ENCODE measurements at regions not wholly inside any gene's neighbourhood (a gene's known extent, or its start where the extent isn't known, plus 50 kb on each side); places are given as distances from the start of the nearest gene placed in this dataset.

GRCh38 chr16:51326131-51326856, 175.2 kb upstream of the SALL1 start:
- DNase-seq (ENCODE audit: low spot score), result peak; percentile 95

- DNase-seq (ENCODE audit: low spot score), result peak; percentile 12
Observed at GRCh38 chr16:51321251-51321650, 170.2 kb upstream of the SALL1 start.

DNA sequence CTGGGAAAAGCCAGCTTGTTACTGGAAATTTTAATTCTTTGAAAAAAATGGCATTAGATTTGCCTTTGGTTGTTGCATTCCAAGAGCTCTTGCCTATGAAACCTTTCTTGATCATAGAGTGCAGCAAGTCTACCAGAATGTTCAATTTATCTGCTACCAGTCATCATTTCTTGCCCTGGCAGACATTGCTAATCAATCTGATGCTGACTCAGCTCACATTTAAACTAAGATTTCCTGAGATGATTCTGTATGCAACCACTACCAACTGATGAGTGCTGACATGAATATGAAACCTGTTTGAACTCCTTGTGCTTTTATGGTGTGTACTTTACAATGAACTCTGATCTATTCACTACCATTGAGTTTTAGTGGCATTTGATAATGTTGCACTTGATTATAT, 166.5 kb upstream of the SALL1 start:
- DNase-seq (ENCODE audit: low spot score), result no peak

DNA sequence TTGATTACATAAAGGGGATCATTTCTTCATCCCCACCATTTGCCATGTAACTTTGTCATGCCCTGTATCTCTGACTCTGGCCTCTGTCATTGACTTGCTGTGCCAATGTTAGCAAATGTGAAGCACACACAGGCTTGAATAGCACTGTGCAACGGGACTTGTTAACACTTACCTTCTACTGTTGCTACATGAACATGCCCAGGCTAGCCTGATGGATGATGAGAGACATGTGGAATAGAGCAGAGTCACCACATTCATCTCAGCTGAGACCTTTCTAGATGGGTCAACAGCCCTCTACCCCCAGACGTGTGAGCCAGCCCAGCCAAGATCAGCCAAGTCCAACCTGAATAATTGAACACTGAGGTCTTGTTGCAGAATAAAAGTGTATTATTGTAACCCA, 162.1 kb upstream of the SALL1 start:
- DNase-seq (ENCODE audit: low spot score), result no peak

DNA sequence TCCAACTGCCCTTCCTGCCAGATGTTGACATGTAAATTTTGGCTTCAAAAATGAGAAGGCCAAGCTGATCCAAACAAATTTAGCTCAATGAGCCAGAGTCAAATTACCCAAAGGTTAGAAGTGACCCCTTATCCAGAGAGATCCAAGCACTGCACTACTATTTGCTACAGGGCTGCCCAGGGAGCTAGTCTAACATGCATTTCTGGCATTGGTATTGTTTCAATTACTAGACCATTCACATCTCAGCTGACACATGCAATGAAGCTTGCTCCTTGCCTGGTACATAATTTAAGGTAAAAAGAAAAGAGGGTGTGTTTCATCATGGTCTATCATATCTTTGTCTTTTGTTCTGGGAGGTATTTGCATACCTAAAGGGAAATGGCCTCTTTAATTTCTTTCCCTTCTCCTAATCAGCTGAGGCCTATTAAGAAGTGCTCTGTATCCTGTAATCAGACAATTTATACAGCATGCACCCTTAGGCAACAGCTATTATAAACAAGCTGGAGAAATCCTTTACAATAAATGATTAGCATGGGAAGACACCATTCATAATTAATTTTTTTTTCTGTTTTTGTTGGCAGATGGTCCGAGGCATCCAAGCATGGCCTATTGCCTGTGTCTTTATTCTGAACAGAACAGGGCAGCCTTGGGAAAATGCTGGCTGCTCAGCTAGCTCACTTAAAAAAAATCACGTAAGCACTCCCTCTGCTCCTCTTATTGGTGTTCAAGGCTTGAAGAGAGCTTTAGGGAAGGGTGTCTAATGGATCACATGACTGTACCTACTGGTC, 161.5 kb upstream of the SALL1 start:
- DNase-seq (ENCODE audit: low spot score), result no peak

- DNase-seq (ENCODE audit: low spot score), result no peak
Observed at GRCh38 chr16:51310159-51310558, 159.1 kb upstream of the SALL1 start.

GRCh38 chr16:51306886-51307595, 156.0 kb upstream of the SALL1 start:
- DNase-seq (ENCODE audit: low spot score), result no peak

DNA sequence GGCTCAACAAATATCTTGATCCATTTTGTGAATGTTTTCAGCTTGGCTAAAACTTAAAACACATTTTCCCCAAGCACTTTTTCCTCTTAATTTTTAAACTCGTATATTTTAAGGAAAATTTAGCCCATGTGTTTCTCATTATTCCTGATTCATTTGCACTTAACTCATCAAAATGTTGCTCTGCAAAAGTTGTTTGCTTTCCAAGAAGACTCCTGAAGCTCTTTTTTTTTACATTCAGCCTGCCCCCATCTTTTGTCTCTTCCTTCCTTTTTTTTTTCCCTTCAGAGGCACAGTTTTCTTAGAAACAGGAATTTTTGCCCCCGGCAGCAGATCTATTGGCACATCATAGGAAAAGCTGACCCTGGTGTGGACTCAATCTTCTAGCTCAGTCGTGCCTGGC, 155.0 kb upstream of the SALL1 start:
- no peak for DNase-seq (ENCODE audit: low spot score)

GRCh38 chr16:51305337-51305736, 154.3 kb upstream of the SALL1 start:
- no peak for DNase-seq (ENCODE audit: low spot score)

DNA sequence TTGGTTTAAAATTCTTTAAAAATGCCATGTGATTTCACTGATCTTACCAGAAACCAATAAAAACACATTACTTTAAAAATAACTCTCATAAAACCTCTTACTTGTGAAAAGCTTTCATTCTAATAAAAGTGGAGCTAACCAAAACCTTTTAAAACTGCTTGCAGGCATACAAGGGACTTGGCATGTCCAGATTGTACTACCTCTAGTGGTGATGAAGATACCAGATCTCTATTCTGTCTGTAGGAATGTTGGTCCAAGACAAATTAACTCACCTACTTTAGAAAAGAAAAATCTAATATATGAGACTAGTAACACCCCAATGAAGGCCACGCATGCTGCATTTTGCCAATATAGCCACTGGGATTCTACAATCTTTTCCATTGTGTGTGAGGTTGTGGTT, 151.0 kb upstream of the SALL1 start:
- no peak for DNase-seq (ENCODE audit: low spot score)

DNA sequence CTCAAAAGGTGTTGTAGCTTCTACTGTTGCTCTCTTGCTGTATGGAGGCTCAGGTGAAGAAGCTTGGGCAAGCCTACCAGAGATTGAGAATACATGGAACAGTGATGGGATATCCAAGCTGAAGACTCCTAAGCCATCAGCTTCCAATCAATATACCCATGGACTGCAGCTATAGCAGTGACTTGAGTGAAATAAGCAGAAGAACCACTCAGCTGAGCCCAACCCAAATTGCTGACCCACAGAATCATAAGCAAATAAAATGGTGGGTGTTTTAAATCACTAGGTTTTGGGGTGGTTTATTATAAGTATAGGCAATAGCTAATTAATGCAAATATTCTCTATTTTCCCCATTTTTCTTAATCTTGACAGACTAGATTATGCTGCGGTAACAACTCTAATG, 147.7 kb upstream of the SALL1 start:
- DNase-seq (ENCODE audit: low spot score), result no peak

- DNase-seq (ENCODE audit: low spot score), result no peak
Observed at GRCh38 chr16:51290442-51291285, 139.6 kb upstream of the SALL1 start.

GRCh38 chr16:51289336-51289735, 138.3 kb upstream of the SALL1 start:
- DNase-seq (ENCODE audit: low spot score), result no peak

GRCh38 chr16:51287121-51287755, 136.2 kb upstream of the SALL1 start:
- no peak for DNase-seq (ENCODE audit: low spot score)

GRCh38 chr16:51286272-51286671, 135.2 kb upstream of the SALL1 start:
- no peak for DNase-seq (ENCODE audit: low spot score)

DNA sequence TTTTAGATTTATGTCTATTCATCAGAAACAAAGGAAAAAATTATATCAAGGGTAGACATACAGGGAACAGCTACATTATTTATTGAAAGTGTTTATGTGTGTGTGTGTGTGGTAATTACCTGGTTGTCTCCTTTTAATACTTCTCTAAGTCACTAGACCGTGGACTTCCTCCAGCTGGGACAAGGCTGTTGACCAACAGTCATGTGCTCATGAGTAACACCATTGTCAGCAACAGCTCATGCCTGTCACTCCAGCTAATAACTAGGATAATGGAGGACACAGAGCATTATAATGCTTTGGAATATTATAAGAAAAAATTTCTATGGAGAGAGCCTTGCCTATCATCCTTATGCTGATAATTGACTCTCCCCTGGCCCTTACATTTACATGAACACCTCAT, 125.3 kb upstream of the SALL1 start:
- peak; percentile 47 for DNase-seq (ENCODE audit: low spot score)

DNA sequence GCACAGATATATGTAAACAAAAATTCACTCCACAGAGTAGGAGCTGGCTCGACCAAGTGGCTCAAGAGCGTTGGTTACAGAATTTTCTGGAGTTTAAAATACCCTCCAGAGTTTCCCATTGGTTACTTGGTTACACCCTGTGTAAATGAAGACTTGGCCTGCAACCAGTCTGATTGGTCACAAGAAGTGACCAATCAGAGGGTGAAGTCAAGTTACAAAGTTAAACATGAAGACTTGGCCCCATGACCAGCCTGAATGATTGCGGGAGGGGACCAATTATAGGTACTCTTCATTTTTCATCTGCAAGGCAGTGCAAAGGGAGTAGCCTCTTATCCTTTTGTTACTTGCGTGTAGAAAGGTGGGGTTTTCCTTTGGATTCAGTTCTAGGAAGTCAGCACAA, 121.3 kb upstream of the SALL1 start:
- no peak for DNase-seq (ENCODE audit: low spot score)

GRCh38 chr16:51271156-51271701, 120.2 kb upstream of the SALL1 start:
- DNase-seq (ENCODE audit: low spot score), result no peak

GRCh38 chr16:51268237-51268636, 117.2 kb upstream of the SALL1 start:
- DNase-seq (ENCODE audit: low spot score), result no peak

DNA sequence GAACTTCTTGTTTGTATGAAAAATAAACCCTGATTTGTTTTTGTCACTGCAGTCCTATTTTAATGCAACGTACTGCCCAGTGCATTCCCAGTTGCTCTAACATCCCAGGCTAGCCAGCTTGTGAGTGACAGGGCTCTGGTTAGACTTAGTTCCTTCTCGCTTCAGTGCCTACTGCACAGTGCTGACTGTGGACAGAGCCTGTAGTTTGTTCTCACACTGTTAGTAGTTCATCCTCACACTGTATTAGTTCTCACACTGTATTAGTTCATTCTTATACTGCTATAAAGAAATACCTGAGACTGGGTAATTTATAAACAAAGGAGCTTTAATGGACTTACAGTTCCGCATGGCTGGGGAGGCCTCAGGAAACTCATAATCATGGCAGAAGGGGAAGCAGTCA, 116.6 kb upstream of the SALL1 start:
- no peak for DNase-seq (ENCODE audit: low spot score)

- no peak for DNase-seq (ENCODE audit: low spot score)
Observed at GRCh38 chr16:51262428-51262827, 111.4 kb upstream of the SALL1 start.

All from A172 (cell line).